Mesodermal cell (in vitro differentiated cells): ENCODE measurements at regions not wholly inside any gene's neighbourhood (a gene's known extent, or its start where the extent isn't known, plus 50 kb on each side); places are given as distances from the start of the nearest gene placed in this dataset.

Source experiments
- H3K27ac ChIP-seq: 2 replicates; pipeline ENCODE4 v1.7.0; 2013; ENCODE audit warnings: mild to moderate bottlenecking, low read depth, low read length, moderate library complexity; ENCODE audit not compliant: severe bottlenecking
- H3K36me3 ChIP-seq: 2 replicates; pipeline ENCODE4 v1.7.1; 2013; ENCODE audit warnings: mild to moderate bottlenecking, low read length, moderate library complexity; ENCODE audit not compliant: control insufficient read depth, insufficient read depth
- H3K4me1 ChIP-seq: one replicate; pipeline ENCODE4 v1.7.1; 2013; ENCODE audit warnings: mild to moderate bottlenecking, low read length; ENCODE audit not compliant: insufficient read depth, control insufficient read depth, poor library complexity, severe bottlenecking
- H3K4me3 ChIP-seq: 2 replicates; pipeline ENCODE4 v1.7.0; 2013; ENCODE audit warnings: low read length, control low read depth, mild to moderate bottlenecking; ENCODE audit not compliant: insufficient read depth, poor library complexity, severe bottlenecking; ENCODE audit errors: extremely low read depth
- H3K9me3 ChIP-seq: 2 replicates; pipeline ENCODE4 v1.7.1; 2013; ENCODE audit warnings: mild to moderate bottlenecking, low read length, moderate library complexity; ENCODE audit not compliant: control insufficient read depth
- WGBS, 2 experiments: methylation state at CpG; one replicate each; pipeline ENCODE4 v1.1.5; 2013; ENCODE audit warnings: missing lambda C conversion rate in 2 of 2; ENCODE audit not compliant: insufficient coverage in 2 of 2; 5-methylcytosine and 5-hydroxymethylcytosine counted together

DNA sequence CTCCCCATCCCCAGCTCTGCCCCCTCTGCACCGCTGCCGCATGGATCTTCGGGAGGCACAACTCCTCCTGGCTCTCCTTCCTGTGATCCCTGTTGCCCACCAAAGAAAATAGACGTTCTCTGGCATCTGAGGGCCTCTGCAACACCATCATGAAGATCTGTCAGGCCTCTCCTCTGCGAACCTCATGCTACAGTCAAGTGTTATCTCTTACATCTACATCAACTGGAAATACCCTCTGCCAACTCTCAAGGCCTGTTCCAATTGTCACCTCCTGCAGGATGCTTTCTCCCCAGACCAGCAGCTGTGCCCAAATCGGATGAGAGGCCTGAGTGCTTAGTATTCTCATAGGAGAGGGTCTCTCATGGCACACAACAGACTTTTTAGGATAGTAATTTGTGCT, 478.4 kb downstream of the BCL11A start:
- Histone ChIP-seq H3K27ac (no peak overlapping the region), H3K9me3 (no peaks in the 10 kb centered on the region), H3K4me1 (peaks cover 15% of the 10 kb centered on the region), H3K36me3 (no peaks in the 10 kb centered on the region), H3K4me3 (no peak overlapping the region)
- WGBS, 2 experiments = 98% methylated on average over 5 of the region's 6 CpGs

DNA sequence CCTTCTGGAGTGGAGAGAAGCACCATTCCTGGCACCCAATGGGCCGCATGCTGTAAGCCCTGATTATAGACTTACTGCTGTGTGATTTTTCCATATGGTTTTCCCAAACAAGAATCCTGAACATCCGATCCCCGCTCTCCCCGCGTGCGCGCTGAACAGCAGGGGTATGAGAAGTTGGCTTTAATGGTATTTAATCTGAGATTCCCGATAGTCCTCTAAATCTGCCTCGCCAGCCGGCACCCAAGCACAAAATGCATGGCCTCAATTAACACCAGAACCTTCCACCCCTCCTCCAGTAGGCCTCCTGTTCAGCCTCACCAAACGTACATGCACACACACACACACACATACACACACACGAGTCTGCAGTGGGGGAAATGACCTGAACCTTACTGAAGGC, 480.3 kb downstream of the BCL11A start:
- WGBS, 2 experiments = 92 to 100% methylated on average over 2 to 4 of the region's 12 CpGs
- no peak overlapping the region for H3K4me3 ChIP-seq
- H3K36me3 ChIP-seq = no peaks in the 10 kb centered on the region
- H3K4me1 ChIP-seq = peaks cover 16% of the 10 kb centered on the region
- no peaks in the 10 kb centered on the region for H3K9me3 ChIP-seq
- H3K27ac ChIP-seq = no peak overlapping the region

DNA sequence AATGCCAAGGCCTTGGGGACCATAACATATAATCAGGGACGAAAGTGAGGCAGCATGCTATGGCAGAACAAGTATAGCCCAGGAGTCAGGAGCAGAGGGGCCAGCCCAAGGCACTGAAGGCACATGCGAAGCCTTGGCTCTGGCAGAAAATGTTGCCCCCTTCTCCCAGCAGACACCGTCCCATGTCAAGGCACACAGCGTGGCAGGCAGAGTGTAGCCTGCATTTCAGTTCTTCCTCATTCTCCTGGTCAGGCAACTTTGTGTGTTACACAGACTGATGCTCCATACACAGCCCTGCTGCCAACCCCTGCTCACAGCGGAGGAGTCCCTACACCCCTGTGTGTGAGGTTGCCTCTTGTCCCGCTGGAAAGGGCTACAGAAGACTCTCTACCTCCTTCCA, 480.8 kb downstream of the BCL11A start:
- Histone ChIP-seq H3K36me3 (no peaks in the 10 kb centered on the region), H3K27ac (no peak overlapping the region), H3K9me3 (no peaks in the 10 kb centered on the region), H3K4me3 (no peak overlapping the region), H3K4me1 (peaks cover 16% of the 10 kb centered on the region)
- WGBS, 2 experiments = 82 to 86% methylated on average over 4 of the region's 6 CpGs

DNA sequence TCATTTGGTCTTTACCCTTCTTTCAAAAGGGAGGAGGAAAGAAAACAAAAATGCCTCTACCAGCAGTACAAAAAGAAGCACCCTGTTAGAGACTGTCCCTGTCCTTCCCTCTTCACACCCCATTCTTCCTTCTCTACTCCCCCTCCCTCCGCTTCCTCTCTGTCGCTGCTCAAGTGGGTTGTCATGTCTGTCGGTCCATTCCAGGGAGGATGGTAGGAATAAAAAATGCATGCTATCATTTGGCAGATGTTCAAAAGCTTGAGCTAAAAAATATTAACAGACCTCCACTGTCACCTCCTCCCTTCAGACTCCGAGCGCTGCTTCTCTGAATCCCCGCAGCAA, 482.0 kb downstream of the BCL11A start:
- 86% methylated on average over 3 of the region's 6 CpGs; no CpG with 5 or more reads in 1 of the 2 experiments for WGBS, 2 experiments
- Histone ChIP-seq H3K36me3 (no peaks in the 10 kb centered on the region), H3K9me3 (no peaks in the 10 kb centered on the region), H3K4me1 (peaks cover 19% of the 10 kb centered on the region), H3K27ac (no peak overlapping the region), H3K4me3 (no peak overlapping the region)

DNA sequence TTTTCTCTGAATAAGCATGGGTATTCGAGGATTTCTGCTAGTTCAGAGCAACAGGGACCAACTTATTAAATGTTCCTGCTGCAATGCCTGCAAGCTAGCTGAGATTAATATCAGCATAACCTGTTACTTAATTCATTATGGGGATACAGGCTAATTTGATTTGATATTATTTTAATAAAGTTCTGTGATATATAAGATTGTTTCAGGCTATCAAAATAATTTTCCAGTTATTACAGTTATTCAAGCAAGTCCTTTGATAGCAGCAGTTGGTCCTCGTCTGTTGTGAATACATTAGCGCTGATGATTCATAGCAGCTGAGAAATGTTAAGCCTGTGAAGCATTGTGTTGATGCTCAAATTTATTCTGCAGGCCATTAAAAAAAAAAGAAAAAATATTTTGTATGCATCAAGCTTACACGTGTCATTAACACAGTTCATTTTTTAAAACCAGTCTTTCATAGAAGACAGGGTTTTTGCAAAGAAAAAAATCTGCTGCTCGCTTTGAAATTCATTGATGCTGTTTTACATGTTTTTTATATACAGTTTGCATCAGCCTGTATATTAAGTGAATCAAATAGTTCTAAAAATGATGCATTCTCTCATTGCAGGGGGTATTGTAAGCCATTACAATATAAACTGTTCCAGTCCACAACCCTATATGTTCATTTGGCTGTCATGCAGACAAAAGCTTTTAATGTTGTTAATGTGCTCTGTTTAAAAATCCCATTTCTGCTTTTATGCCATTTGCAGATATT, 482.5 kb downstream of the BCL11A start:
- H3K36me3 ChIP-seq = no peaks in the 10 kb centered on the region
- H3K4me1 ChIP-seq = peaks cover 22% of the 10 kb centered on the region
- no peaks in the 10 kb centered on the region for H3K9me3 ChIP-seq
- H3K27ac ChIP-seq = no peak overlapping the region
- no peak overlapping the region for H3K4me3 ChIP-seq
- 83 to 86% methylated on average over 2 of the region's 5 CpGs for WGBS, 2 experiments

DNA sequence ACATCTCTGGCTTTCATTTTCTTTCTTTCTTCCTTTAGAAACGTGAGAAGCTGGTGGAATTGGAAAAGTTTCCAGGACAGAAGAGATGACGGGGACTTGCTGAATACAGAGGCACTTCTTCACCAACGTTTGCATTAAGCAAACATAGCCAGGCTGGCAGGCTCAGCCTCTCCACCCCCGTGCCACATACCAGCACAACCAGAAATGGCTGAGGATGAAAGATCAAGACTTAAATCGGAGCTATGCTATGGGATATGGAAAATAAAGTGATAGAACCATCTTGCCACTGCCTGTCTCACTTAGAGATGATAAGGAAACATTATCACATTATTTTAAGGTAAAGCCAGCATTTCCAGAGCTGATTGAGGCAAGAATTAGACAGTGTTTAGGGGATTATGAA, 483.3 kb downstream of the BCL11A start:
- no peak overlapping the region for H3K4me3 ChIP-seq
- 20 to 75% methylated on average over 2 of the region's 5 CpGs for WGBS, 2 experiments
- H3K9me3 ChIP-seq = no peaks in the 10 kb centered on the region
- H3K4me1 ChIP-seq = peaks cover 22% of the 10 kb centered on the region
- H3K36me3 ChIP-seq = no peaks in the 10 kb centered on the region
- H3K27ac ChIP-seq = no peak overlapping the region

DNA sequence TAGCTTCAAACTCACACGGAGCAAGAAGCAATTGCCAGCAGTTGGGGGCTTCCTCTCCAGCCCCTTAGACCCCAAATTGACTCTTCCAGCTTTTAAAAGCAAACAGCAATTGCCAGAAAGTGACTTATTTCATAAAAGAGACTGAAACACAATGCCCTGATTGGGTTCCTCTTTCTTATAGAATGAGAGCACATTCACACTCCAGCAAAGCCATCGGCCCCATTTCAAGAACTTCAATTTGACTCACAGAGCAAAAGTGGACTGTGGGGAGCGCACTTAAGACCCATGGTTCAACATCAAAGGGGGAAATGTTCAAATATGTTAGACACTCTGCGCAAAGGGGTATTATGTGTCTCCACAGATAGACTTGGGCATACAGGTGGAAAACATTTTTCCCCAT, 484.7 kb downstream of the BCL11A start:
- Histone ChIP-seq H3K4me1 (peaks cover 26% of the 10 kb centered on the region), H3K27ac (no peak overlapping the region), H3K36me3 (no peaks in the 10 kb centered on the region), H3K4me3 (no peak overlapping the region), H3K9me3 (no peaks in the 10 kb centered on the region)
- WGBS, 2 experiments = 67 to 77% methylated on average over 3 of the region's 4 CpGs

DNA sequence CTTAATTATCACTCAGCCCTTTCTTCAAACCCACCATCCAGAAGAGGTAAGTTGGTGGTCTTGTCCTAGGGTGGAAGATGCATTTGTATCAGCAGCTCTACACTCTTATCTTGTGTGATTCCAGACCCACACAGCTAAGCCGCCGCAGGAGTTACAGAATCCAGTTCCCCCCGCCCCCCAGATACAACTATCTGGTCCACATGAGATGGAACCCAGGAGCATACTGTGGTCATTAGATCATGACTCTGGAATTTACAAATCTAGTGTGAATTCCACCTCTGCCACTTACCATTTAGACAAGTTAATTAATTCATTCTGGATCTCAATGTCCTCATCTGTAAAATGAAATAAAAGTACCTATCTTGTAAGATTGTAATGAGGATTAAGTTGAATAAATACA, 486.4 kb downstream of the BCL11A start:
- no peak overlapping the region for H3K4me3 ChIP-seq
- H3K4me1 ChIP-seq = peaks cover 26% of the 10 kb centered on the region
- H3K9me3 ChIP-seq = no peaks in the 10 kb centered on the region
- H3K27ac ChIP-seq = peak overlapping the region; percentile 44
- WGBS, 2 experiments = 78% methylated on average over 3 of the region's 3 CpGs; no CpG with 5 or more reads in 1 of the 2 experiments
- no peaks in the 10 kb centered on the region for H3K36me3 ChIP-seq

DNA sequence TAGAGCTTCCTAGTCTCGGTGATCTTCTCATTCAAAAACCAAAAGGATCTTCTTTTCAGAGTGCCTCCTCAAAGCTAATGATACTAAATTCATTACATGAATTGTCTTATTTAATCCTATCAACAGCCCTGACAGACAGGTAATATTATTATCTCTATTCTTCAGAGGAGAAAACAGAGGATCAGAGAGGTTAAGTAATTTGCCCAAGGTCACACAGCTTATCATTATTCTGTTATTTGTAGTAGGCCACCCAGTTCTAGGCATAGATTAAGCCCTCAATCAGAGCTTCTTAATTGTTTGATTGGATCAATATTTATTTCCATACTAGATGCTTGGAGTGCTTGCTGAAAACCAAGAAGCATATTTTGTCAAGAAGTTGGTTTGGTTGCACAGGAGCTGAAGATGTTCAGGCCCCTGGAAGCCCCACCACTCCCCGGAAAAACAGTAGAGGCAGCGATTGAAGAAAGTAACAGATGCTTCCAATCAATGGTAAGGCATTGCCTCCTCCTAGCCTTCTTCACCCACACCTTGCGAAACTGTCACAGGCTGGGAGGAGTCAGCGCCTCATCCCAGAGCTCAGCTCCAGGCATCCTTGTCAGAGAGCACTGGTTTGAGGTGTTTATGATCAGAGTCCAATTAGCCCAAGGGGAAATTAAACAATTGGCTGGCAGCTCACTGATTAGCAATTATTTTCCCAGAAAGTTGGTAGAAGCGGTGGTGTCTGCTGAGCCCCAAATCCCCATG, 487.2 kb downstream of the BCL11A start:
- no peaks in the 10 kb centered on the region for H3K36me3 ChIP-seq
- peak overlapping the region; percentile 44 for H3K27ac ChIP-seq
- no peak overlapping the region for H3K4me3 ChIP-seq
- H3K9me3 ChIP-seq = no peaks in the 10 kb centered on the region
- 92 to 96% methylated on average over 3 to 6 of the region's 6 CpGs for WGBS, 2 experiments
- H3K4me1 ChIP-seq = peaks cover 22% of the 10 kb centered on the region

DNA sequence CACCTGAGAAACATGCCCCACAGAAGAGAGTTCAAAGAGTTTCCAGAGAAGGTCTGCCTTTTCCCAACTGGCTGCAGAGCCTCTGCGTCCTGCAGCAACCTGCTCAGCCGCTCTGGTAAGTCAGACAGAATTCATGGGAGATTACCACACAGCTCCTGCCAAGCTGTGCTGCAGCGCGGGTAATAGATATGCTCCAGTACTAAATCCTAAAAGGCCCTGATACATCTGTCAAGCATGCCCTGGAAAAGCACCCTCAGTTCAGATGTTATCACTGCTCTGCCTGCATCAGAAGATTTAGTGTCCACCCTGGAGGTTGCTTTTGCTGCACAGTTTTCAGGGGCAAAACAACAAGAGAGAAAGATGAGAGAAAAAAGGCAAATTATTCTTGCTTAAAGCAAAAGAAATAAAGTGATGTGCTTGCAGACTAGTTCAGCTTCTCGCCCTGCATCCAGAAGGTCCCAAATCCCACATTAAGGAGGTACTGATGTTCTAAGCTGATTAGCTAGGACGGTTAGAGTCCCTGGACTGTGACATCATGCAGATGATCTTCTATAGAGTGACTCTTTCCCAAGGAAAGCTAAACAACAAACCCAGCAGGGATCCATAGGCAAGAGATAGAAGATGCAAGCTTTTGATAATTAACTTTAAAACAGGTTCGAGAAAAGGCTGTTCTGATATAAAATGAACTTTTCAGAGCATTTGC, 488.6 kb downstream of the BCL11A start:
- H3K36me3 ChIP-seq = no peaks in the 10 kb centered on the region
- no peaks in the 10 kb centered on the region for H3K9me3 ChIP-seq
- 71 to 90% methylated on average over 4 to 6 of the region's 7 CpGs for WGBS, 2 experiments
- peaks cover 11% of the 10 kb centered on the region for H3K4me1 ChIP-seq
- peak overlapping the region; percentile 65 for H3K27ac ChIP-seq
- no peak overlapping the region for H3K4me3 ChIP-seq
